Suprapubic skin (tissue), 4 donors: ENCODE measurements at regions not wholly inside any gene's neighbourhood (a gene's known extent, or its start where the extent isn't known, plus 50 kb on each side); places are given as distances from the start of the nearest gene placed in this dataset.

ENCODE experiments used
- EP300 ChIP-seq: sonication (generic); formaldehyde crosslinking; IDR thresholded peaks from one replicate; pipeline ENCODE4 v1.6.1; 2017; ENCODE audit warnings: antibody characterized with exemption
- POLR2A ChIP-seq, 2 donors: fragments of 450-650 bp; IDR thresholded peaks; one replicate each; pipeline ENCODE4 v1.6.1; 2017; ENCODE audit warnings: antibody characterized with exemption in 2 of 2, mild to moderate bottlenecking in 2 of 2, moderate library complexity in 2 of 2
- POLR2AphosphoS5 ChIP-seq, 3 donors: sonication (generic); formaldehyde crosslinking; IDR thresholded peaks; one replicate each; pipeline ENCODE4 v1.6.1; 2017; ENCODE audit warnings: antibody characterized with exemption in 3 of 3
- TF ChIP-seq, protein P1 (sequence below), 2 donors: fragments of 200-600 bp in 1 of 2; fragments of 450-650 bp in 1 of 2; sonication (generic) in 1 of 2; IDR thresholded peaks; one replicate each; pipeline ENCODE4 v1.5.1; 2016 to 2019; ENCODE audit warnings: antibody characterized with exemption in 2 of 2, mild to moderate bottlenecking in 1 of 2, moderate library complexity in 1 of 2

DNA sequence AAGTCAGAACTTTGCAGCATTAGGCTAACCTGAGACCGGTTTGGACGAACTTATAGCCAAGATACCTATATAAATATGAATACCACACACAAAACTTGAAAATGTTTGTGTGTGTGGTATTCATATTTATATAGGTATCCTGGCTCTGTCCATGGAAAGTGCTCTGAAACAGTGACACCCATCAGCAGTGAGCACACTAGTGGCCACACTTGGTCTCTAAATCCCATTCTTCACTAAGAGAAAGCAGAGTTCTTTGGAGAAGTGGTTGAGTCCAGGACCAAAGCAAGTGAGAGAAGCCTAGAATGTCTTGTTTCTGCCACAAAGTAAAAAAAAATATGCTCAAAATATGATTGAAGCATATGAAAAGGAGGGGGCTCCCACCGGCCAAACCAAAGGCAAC is 146.5 kb downstream of the TWIST2 start:
- TF ChIP-seq, protein P1, sequence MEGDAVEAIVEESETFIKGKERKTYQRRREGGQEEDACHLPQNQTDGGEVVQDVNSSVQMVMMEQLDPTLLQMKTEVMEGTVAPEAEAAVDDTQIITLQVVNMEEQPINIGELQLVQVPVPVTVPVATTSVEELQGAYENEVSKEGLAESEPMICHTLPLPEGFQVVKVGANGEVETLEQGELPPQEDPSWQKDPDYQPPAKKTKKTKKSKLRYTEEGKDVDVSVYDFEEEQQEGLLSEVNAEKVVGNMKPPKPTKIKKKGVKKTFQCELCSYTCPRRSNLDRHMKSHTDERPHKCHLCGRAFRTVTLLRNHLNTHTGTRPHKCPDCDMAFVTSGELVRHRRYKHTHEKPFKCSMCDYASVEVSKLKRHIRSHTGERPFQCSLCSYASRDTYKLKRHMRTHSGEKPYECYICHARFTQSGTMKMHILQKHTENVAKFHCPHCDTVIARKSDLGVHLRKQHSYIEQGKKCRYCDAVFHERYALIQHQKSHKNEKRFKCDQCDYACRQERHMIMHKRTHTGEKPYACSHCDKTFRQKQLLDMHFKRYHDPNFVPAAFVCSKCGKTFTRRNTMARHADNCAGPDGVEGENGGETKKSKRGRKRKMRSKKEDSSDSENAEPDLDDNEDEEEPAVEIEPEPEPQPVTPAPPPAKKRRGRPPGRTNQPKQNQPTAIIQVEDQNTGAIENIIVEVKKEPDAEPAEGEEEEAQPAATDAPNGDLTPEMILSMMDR (IDR thresholded peaks at IDR 0.05), result no peak
- TF ChIP-seq POLR2A (IDR thresholded peaks at IDR 0.05), result no peak
- TF ChIP-seq POLR2AphosphoS5 (IDR thresholded peaks at IDR 0.05), result no peak
- TF ChIP-seq EP300, result no peak
